Activated CD4-positive, CD25-positive, alpha-beta regulatory T cell (primary cell): ENCODE measurements at regions not wholly inside any gene's neighbourhood (a gene's known extent, or its start where the extent isn't known, plus 50 kb on each side); places are given as distances from the start of the nearest gene placed in this dataset.

ENCODE experiments used
- DNase-seq, 4 experiments: peaks; one replicate each; lab custom pipeline; 2025; lab: John Stamatoyannopoulos, UW

GRCh38 chr3:30332196-30333021, 274.0 kb upstream of the TGFBR2 start:
- peak in 2 of 4 experiments; percentile 0 to 2 for DNase-seq

DNA sequence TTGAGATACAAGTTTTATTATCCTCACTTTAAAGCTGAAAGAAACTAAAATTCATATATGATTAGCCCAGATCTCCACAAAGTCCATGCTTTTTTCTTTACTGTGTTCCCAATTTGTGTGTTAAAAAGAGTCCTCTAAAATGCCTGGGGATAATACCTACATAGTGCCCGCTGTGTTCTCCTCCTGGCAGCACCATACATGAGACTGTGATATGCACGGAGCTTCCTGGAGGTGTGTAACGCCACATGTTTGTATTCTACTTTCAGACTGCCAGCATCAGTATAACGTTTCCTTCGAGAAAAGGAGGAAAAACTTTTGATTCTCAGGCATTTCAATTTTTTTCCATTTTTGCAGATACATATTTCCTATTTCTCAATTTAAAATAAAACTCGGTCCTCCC, 273.3 kb upstream of the TGFBR2 start:
- no peak for DNase-seq

DNA sequence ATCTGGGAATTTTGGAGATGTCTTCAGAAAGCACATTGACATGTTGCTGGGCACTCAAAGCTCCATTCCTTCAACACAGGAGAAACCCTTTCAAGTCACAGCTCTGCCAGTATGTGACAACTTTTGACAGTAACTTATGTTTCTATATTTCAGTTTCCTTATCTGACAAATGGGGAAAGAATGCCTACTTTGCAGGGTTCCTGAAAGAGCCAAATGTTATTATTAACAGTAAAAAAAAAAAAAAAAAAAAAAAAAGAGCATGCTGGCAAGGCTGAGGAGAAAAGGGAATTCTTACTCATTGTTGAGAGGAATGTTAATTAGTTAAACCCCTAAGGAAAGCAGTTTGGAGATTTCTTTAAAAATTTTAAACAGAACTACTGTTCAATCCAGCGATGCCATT, 272.5 kb upstream of the TGFBR2 start:
- no peak for DNase-seq

GRCh38 chr3:30340500-30340899, 265.9 kb upstream of the TGFBR2 start:
- no peak for DNase-seq

DNA sequence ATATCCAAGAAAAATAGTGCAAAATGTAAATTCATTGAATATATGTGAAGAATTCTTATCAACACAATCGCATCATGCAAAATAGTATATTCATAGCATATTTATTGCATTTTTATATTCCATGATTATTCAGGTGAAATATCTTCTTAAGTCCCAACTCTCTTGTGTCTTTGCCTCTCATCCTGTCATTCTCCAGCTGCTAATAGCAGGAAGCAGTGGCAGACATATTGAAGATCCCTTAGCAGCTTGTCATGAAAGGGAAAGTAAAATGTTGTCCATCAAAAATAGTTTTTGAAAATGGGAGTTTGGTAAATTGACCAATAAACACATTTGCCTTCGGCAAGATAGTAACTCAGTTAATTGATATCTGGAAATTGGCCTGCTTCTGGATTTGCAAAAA, 265.3 kb upstream of the TGFBR2 start:
- DNase-seq, result no peak

DNA sequence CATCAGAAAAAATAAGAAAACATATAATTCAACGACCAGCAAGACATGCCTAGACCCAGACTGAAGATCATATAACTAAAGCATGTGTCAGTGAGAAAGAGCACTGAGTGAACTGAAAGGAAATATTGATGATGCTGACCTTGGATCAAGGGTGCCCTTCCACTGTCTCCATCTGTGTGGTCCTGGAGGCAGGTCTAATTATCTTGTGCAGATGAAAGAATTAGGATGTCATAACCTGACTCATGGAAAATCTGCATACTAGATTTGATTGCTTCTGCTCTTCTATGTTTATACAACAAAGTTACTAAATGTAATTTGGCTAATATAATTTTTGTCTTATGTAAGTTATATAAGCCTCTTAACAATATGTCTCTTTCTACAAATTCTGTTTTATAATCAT, 264.6 kb upstream of the TGFBR2 start:
- DNase-seq, result no peak

DNA sequence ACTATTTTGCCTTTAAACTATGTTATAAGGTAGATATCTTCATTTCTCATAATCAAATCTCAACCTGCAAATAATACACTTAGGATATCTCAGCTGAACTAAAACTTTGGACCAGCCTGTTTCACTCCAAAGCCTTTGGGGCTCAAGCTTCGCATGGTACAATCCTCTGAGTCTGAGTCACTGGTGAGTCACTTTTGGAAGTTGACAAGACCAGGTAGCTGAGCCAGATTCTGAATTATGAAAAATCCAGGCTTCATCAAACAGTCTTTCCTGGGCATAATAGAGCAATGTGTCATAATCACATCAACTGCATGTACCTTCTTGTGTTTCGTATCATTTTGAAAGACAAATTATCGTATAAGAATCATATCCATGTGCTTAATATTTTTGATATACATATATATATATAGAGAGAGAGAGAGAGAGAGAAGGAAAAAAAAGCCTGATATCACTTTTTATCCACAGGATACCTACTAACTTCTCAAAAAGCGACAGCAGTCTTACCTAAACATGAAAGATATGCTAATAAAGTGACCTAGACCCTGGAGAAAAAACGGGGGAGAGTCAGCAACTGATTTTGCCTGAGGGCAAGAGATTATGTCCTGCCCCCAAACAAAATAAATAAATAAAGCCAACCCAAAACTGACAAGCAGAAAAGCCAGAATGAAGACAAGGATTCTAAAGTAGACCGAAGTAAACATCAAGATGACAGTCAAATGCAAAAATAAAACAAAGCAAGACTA, 263.9 kb upstream of the TGFBR2 start:
- DNase-seq, result no peak

DNA sequence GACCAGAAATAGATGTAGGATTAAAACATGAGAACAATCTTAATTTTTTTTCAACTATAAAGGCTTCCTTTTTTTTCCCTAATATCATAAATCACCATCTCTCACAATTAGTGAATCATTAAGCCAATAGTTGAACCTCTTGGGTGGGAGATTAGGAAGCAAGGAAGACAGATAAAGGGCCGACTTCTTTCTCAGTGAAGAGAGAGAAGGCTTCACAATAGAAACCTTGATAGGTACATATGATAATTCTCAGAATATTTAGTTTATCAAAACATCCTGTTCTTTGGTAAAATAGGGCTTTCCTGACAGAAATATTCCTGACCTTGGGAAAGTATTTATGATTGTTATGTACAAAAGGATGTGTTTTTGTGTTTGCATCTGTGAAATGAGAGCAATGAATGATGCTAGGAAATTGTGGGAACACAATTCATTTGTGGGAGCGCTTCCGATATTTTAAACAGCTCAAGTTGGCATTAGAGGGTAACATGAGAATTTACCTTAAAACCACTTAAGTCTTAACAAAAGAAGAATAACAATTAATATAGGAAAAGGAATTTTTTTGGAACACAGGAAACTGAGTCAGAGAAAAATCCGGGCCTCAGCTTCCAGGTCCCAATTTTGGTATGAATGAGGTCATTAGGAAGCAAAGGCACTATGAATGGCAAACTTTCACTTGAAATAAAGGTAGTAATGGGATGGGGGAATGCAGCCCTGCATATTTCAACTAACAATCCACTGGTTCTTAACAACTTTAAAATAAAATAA, 263.2 kb upstream of the TGFBR2 start:
- DNase-seq, result no peak

GRCh38 chr3:30343861-30344260, 262.5 kb upstream of the TGFBR2 start:
- DNase-seq, result no peak

GRCh38 chr3:30344288-30344687, 262.1 kb upstream of the TGFBR2 start:
- no peak for DNase-seq

DNA sequence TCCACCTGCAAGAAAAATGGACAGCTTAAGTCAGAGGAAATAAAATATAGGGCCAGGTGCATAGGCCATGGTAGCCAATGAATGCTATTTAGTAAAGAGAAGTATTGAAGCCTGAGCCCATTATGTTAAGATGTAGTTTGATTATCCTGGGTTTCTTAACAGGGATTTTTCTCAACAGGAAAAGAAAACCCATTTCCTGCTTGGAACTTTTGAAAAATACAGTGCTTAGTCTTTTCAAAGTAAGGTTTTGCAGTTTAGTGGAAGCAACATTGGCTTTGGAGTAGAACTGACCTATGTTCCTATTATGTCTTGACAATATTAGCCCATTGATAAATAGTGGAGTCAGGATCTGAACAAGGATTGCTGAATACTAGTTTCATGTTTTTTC, 259.5 kb upstream of the TGFBR2 start:
- no peak for DNase-seq

DNA sequence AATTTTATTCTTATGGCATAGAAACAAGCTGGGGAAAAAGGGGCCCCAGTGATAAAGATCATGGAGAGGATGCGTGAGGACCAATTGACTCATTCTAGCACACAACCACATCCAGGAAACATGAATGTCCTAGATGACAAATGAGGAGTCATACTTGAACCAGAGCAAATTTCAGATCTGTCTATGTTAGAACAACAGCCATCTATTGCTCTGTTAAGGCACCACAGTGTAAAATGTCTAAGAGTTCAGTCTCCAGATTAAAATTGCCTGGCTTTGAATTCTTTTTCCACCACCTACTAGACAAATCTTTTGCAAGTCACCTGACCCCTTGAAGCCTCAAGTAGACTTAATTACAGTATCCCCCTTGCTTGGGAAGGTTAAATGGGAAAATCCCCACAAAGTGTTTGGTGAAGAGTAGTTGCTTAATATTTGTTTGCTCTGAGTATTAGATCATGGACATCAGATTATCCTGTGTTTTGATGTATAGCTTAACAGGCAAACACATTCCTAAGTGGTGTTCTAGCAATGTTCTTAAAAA, 258.7 kb upstream of the TGFBR2 start:
- DNase-seq, result no peak

- no peak for DNase-seq
Measured at GRCh38 chr3:30349507-30349906, 256.9 kb upstream of the TGFBR2 start.

GRCh38 chr3:30350011-30350410, 256.4 kb upstream of the TGFBR2 start:
- DNase-seq, result no peak

GRCh38 chr3:30350901-30351300, 255.5 kb upstream of the TGFBR2 start:
- DNase-seq, result no peak

GRCh38 chr3:30352410-30353318, 253.7 kb upstream of the TGFBR2 start:
- DNase-seq, result no peak

DNA sequence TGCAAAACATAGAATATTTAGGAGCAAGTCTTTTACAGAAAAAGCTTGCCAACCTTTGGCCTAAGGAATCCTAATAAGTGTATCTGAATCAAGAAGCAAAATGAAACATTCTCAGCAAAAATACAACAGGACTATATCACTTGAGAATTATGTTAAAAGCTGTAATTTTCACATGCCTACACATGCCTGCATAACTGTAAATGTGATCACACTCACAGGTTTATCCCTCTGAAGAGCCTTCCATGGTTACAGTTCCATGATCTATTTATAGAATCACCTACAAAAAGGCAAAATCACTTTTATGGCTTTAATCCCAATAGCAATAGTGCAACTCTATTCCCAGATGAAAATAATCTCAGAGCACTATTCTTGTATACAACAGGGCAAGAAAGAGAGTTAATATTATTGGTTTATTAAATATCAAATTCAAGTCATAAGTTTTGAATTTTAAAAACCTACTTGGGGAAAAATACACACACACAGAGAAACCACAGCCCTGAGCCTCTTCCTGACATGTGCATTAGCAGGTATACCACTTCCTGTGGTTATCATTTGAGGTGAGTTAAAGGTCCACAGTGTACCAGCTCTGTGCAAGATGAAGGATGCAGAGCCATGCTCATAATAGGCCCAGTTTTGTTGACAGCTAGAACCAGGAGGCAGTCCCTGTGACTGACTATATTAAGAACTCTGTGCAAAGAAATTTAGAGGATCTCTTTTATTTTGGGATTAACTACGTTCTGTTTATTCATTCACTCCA, 252.5 kb upstream of the TGFBR2 start:
- peak in 2 of 4 experiments; percentile 2 to 10 for DNase-seq

GRCh38 chr3:30354513-30354912, 251.9 kb upstream of the TGFBR2 start:
- no peak for DNase-seq

DNA sequence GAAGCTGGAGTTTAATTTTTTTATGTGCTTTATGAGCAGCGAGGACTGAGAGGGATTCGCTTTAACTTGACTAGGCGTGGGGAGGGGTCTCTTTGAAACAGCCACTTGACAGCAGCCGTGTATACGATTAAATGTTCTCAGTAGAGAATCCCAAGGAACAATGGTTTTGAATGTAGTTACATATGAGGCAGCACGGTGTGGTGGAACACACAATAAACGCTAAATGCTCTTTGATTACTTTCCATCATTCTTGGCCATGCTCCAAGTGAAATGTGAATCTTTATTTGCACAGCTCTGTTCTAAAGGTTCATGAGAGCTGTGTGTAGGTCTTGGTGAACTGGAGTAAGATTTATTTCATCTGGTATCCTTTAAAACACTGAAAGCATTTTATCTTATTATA, 251.4 kb upstream of the TGFBR2 start:
- no peak for DNase-seq

- no peak for DNase-seq
Measured at GRCh38 chr3:30355622-30356021, 250.8 kb upstream of the TGFBR2 start.
